Type B pancreatic cell (in vitro differentiated cells): ENCODE measurements at regions not wholly inside any gene's neighbourhood (a gene's known extent, or its start where the extent isn't known, plus 50 kb on each side); places are given as distances from the start of the nearest gene placed in this dataset.

Experiments used
- DNase-seq: peaks from one replicate; pipeline ENCODE4 v3.0.0; 2021; ENCODE audit warnings: mixed read lengths; ENCODE audit not compliant: unreplicated experiment; ENCODE audit errors: extremely low spot score
- H3K27ac Mint-ChIP-seq: 2 replicates; pipeline ENCODE4 v1.8.0; 2021; ENCODE audit warnings: mild to moderate bottlenecking, mixed read lengths
- H3K27me3 Mint-ChIP-seq: 2 replicates; pipeline ENCODE4 v1.8.0; 2021; ENCODE audit warnings: mixed read lengths
- H3K36me3 Mint-ChIP-seq: 2 replicates; pipeline ENCODE4 v1.8.0; 2021; ENCODE audit warnings: mixed read lengths
- H3K4me1 Mint-ChIP-seq: one replicate; pipeline ENCODE4 v1.8.0; 2021; ENCODE audit warnings: mixed read lengths; ENCODE audit not compliant: unreplicated experiment
- H3K4me3 Mint-ChIP-seq: 2 replicates; pipeline ENCODE4 v1.8.0; 2021; ENCODE audit warnings: mild to moderate bottlenecking, mixed read lengths
- H3K9me3 Mint-ChIP-seq: 2 replicates; pipeline ENCODE4 v1.8.0; 2021; ENCODE audit warnings: mixed read lengths
- TF ChIP-seq, protein P1 (sequence below): fragments of 200-600 bp; sonication (generic); conservative IDR thresholded peaks from 2 replicates; pipeline ENCODE4 v1.5.0; 2021; ENCODE audit warnings: antibody characterized with exemption, mild to moderate bottlenecking

DNA sequence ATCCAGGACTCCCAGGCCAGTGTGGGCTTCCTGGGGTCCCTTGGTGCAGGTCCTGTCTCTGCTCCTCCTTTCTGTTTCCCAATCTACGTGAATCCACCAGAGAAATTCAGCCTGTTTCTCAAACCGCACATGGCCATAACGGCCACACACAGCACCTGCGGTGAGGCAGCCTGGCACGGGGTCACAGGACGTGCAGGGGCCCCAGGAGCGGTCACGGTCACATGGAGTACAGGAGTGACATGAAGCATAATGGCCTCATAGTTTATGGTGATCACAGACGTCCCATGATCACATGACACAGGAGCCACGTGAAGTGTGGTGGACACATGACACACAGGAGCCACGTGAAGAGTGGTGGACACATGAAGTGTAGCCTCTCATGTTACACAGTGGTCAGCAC is 248.5 kb upstream of the IRX4 start:
- no peak overlapping the region for H3K4me3 Mint-ChIP-seq

DNA sequence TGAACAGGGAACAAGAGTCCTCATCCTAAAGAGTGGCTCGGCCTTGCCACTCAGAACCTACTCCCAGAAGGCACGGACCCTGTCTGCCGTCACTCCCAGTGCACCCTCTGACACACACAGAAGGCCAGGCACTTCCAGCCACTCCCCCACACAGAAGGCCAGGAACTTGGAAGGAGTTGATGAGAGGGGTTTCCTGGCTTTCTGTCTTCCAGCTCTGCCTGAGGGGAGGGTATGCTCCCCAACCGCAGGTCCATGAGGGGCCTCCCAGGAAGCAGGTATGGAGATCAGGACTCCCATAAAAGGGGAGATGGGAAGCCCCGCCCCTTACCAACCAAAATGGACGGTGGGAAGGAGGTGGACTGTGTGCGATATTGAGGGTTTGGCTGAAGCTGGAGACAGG is 247.6 kb upstream of the IRX4 start:
- Mint-ChIP-seq H3K36me3 (no peaks in the 10 kb centered on the region), H3K27me3 (peaks cover 31% of the 10 kb centered on the region), H3K27ac (no peak overlapping the region), H3K4me1 (peaks cover 23% of the 10 kb centered on the region), H3K4me3 (no peak overlapping the region), H3K9me3 (no peaks in the 10 kb centered on the region)
- TF ChIP-seq, protein P1, sequence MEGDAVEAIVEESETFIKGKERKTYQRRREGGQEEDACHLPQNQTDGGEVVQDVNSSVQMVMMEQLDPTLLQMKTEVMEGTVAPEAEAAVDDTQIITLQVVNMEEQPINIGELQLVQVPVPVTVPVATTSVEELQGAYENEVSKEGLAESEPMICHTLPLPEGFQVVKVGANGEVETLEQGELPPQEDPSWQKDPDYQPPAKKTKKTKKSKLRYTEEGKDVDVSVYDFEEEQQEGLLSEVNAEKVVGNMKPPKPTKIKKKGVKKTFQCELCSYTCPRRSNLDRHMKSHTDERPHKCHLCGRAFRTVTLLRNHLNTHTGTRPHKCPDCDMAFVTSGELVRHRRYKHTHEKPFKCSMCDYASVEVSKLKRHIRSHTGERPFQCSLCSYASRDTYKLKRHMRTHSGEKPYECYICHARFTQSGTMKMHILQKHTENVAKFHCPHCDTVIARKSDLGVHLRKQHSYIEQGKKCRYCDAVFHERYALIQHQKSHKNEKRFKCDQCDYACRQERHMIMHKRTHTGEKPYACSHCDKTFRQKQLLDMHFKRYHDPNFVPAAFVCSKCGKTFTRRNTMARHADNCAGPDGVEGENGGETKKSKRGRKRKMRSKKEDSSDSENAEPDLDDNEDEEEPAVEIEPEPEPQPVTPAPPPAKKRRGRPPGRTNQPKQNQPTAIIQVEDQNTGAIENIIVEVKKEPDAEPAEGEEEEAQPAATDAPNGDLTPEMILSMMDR, result no peak
- no peak for DNase-seq

More for the DNA sequence above, 248.5 kb upstream of the IRX4 start:
- Mint-ChIP-seq H3K27ac (peak overlapping the region; percentile 31), H3K36me3 (no peaks in the 10 kb centered on the region), H3K27me3 (peaks cover 26% of the 10 kb centered on the region), H3K4me1 (peaks cover 23% of the 10 kb centered on the region), H3K9me3 (no peaks in the 10 kb centered on the region)
- TF ChIP-seq, protein P1, result no peak
- no peak for DNase-seq

DNA sequence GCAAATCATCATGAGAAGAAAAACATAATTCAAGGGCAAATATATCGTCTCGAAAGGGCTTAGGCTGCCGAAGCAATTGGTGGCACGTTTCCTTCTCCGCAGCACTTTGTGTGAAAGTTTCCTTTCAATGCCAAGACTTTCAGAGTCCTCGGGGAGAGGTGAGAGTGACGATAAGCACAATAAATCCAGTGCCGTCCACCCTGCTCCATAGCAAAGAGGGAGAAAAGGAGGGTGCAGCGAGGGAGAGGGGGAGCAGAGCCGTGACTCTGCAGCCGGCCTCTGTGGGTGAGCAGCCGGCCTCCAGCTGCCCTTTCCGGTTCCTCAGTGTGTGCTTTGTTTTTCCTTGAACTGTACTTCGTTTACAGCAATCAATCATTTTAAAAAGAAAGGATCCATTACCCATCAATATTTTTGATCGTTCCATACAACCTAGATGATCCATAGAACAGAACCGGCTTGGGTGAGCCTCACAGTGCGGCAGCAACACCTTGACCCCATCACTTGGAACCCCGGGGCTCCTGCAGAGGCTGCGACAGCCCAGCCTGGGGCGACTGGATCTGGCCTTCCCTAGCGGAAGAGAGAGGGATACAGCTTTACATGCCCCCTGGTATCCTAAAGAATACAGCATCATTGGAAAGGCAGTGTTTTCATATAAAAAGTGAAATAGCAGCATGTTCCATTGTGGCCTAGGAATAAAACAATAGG is 247.0 kb upstream of the IRX4 start:
- no peak overlapping the region for H3K27ac Mint-ChIP-seq
- H3K4me3 Mint-ChIP-seq, result peak overlapping the region; percentile 34
- H3K36me3 Mint-ChIP-seq, result no peaks in the 10 kb centered on the region
- no peaks in the 10 kb centered on the region for H3K9me3 Mint-ChIP-seq
- peaks cover 19% of the 10 kb centered on the region for H3K4me1 Mint-ChIP-seq
- DNase-seq, result no peak
- H3K27me3 Mint-ChIP-seq, result peaks cover 32% of the 10 kb centered on the region
- TF ChIP-seq, protein P1, result no peak

DNA sequence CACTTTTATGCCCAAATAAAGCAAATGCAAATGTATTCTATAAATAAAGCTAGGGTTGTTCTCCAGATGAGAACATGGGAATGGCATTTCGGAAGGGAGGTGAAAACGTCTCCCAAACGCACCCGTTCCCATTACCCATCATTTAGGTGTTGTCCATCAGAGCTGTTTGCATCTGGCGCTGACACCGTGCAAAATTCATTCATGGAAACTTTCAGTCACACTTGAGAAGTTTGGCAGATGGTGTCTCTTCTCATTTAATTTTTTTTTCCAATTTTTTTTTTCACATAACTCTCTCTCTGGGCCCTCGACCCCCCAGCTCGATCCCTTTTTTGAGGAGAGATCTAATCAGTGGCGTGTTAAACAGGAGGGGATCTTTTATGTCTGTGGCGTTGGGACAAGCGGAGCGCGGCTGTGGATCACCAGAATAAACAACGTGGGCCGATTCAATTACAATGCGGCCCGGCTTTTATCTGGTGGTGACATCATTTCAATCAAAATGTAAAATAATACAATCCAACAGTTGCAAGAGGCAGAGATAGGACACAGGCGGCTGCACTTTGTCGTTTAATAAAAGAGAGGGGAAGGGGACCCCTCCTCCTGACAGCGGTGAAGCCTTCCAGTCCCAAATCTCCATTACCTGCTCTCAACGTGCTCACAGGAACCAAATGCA is 246.1 kb upstream of the IRX4 start:
- peaks cover 35% of the 10 kb centered on the region for H3K27me3 Mint-ChIP-seq
- H3K9me3 Mint-ChIP-seq, result no peaks in the 10 kb centered on the region
- H3K4me3 Mint-ChIP-seq, result peak overlapping the region; percentile 40
- H3K4me1 Mint-ChIP-seq, result peaks cover 19% of the 10 kb centered on the region
- TF ChIP-seq, protein P1, result no peak
- H3K27ac Mint-ChIP-seq, result no peak overlapping the region
- DNase-seq, result no peak
- no peaks in the 10 kb centered on the region for H3K36me3 Mint-ChIP-seq

DNA sequence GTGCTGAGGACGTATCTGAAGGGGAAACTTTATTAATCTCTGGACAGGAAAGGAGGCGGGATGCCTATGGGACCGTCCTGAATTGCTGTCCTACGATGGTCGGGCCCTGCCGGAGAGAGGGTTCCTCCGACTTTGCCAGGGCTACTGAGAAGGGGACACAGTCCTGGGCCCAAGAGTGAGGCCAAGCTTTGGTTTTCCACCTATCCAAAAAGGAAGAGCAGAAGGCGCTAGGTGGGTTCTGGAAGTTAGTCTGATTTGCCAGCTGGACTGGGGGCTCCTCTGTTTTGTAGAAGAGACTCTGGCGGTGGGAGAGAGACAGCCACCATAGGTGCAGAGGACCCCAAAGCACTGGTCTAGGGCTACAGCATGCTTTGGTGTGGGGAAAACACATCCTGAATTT is 243.8 kb upstream of the IRX4 start:
- H3K4me1 Mint-ChIP-seq, result peaks cover 13% of the 10 kb centered on the region
- no peak overlapping the region for H3K4me3 Mint-ChIP-seq
- no peaks in the 10 kb centered on the region for H3K9me3 Mint-ChIP-seq
- peak; percentile 36 for DNase-seq
- H3K27me3 Mint-ChIP-seq, result peaks cover 35% of the 10 kb centered on the region
- H3K36me3 Mint-ChIP-seq, result no peaks in the 10 kb centered on the region
- no peak overlapping the region for H3K27ac Mint-ChIP-seq
- TF ChIP-seq, protein P1, result no peak
